DLD1 (cell line): ENCODE measurements at regions not wholly inside any gene's neighbourhood (a gene's known extent, or its start where the extent isn't known, plus 50 kb on each side); places are given as distances from the start of the nearest gene placed in this dataset.

Experiments
- in situ Hi-C: cut with HindIII; loops from 2 replicates; pipeline ENCODE4 v1.10.0; 2017; ENCODE audit warnings: low sequenced_read_pairs

GRCh38 chr13:62697701-62698100 lies 1282.1 kb upstream of the PCDH20 start:
- in situ Hi-C loops: no loop called here

- in situ Hi-C loops: no loop called here
Observed at GRCh38 chr13:62696490-62696889, 1280.8 kb upstream of the PCDH20 start.

- in situ Hi-C loops: no loop called here
Observed at GRCh38 chr13:62687732-62688131, 1272.1 kb upstream of the PCDH20 start.

- in situ Hi-C loops: no loop called here
Observed at GRCh38 chr13:62684359-62684758, 1268.7 kb upstream of the PCDH20 start.

GRCh38 chr13:62682788-62683187 lies 1267.1 kb upstream of the PCDH20 start:
- in situ Hi-C loops: no loop called here

GRCh38 chr13:62678039-62678438 lies 1262.4 kb upstream of the PCDH20 start:
- in situ Hi-C loops: no loop called here

GRCh38 chr13:62663767-62664166 lies 1248.1 kb upstream of the PCDH20 start:
- in situ Hi-C loops: no loop called here

GRCh38 chr13:62659365-62659764 lies 1243.7 kb upstream of the PCDH20 start:
- in situ Hi-C loops: no loop called here

- in situ Hi-C loops: no loop called here
Observed at GRCh38 chr13:62653371-62653770, 1237.7 kb upstream of the PCDH20 start.

- in situ Hi-C loops: no loop called here
Observed at GRCh38 chr13:62643799-62644524, 1228.3 kb upstream of the PCDH20 start.

- in situ Hi-C loops: no loop called here
Observed at GRCh38 chr13:62643007-62643483, 1227.4 kb upstream of the PCDH20 start.

GRCh38 chr13:62635161-62635560 lies 1219.5 kb upstream of the PCDH20 start:
- in situ Hi-C loops: no loop called here

GRCh38 chr13:62633448-62633847 lies 1217.8 kb upstream of the PCDH20 start:
- in situ Hi-C loops: no loop called here

GRCh38 chr13:62631619-62632018 lies 1216.0 kb upstream of the PCDH20 start:
- in situ Hi-C loops: no loop called here

- in situ Hi-C loops: no loop called here
Observed at GRCh38 chr13:62631124-62631523, 1215.5 kb upstream of the PCDH20 start.

- in situ Hi-C loops: no loop called here
Observed at GRCh38 chr13:62629618-62630017, 1214.0 kb upstream of the PCDH20 start.

GRCh38 chr13:62627226-62627625 lies 1211.6 kb upstream of the PCDH20 start:
- in situ Hi-C loops: no loop called here

- in situ Hi-C loops: no loop called here
Observed at GRCh38 chr13:62626771-62627170, 1211.1 kb upstream of the PCDH20 start.

- in situ Hi-C loops: no loop called here
Observed at GRCh38 chr13:62625214-62625881, 1209.7 kb upstream of the PCDH20 start.

- in situ Hi-C loops: no loop called here
Observed at GRCh38 chr13:62613819-62614218, 1198.2 kb upstream of the PCDH20 start.

GRCh38 chr13:62611343-62611742 lies 1195.7 kb upstream of the PCDH20 start:
- in situ Hi-C loops: no loop called here

- in situ Hi-C loops: no loop called here
Observed at GRCh38 chr13:62598708-62599107, 1183.1 kb upstream of the PCDH20 start.
